Stimulated activated CD4-positive, alpha-beta T cell treated with anti-CD3 and anti-CD28 coated beads, Interleukin-15, amount 100 ng/mL, for 48 hours (primary cell): ENCODE measurements at regions not wholly inside any gene's neighbourhood (a gene's known extent, or its start where the extent isn't known, plus 50 kb on each side); places are given as distances from the start of the nearest gene placed in this dataset.
"Not testable (repeated sequence)": the region's sequence is repeated elsewhere in the genome, so short reads cannot be mapped to it uniquely, and the experiment has no call there.

ENCODE experiments used
- DNase-seq, 2 donors: peaks; one replicate each; pipeline ENCODE4 v3.0.0-alpha.2; 2020; ENCODE audit warnings: low read depth in 2 of 2

DNA sequence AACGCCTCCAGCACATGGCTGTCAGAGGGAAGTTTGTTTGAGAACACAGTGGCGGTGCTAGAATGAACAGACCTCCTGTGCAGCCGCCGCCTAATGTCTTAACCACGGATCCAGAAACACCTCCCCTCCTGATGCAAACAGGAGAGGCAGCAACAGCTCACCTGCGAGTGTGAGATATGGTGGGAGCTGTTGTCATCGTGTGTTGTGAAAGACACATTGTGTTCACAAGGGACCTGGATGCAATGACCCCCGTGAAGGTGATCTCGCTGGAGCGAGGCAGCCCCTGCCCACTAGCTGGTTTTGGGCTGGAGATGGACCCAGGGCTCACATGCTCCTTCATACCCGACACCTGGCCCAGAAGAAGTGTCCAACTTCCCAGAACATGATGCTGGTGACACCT is 315.3 kb upstream of the C1orf174 start:
- no peak for DNase-seq

DNA sequence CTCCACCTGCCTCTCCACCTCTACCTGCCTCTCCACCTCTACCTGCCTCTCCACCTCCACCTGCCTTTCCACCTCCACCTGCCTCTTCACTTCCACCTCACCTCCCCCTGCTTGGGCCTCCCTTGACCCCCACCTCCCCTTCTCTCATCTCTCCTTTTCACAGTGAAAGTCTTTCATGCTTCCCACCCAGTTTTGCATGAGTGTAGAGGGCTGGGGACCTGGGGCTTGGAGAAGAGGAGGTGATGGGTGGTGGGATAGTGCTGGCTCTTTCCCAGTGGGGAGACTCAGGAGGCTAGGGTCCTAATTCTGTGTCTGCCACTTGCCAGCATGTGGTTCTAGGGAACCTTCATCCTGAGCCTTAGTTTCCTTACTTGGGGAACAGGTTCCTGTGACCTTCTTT is 316.2 kb upstream of the C1orf174 start:
- no peak for DNase-seq

DNA sequence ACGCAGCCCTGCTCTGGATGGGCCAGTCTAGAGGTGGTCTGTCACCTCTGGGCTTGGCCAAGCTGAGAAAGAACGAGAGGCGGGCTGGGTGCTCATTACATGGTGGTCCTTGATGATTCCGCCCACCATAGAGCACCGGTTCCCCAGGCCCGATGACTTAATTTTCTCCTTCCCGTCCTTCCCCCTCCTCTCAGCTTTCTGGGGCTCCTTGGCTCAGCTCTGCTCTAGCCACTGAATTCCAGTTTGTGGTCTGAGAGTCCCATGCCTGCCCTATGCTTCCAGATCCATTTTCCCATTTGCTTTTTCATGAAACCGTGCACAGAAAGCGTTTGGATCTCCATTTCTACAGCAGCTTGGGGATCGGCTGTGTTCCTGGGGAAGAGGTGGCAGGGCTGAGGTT is 318.5 kb upstream of the C1orf174 start:
- no peak for DNase-seq

DNA sequence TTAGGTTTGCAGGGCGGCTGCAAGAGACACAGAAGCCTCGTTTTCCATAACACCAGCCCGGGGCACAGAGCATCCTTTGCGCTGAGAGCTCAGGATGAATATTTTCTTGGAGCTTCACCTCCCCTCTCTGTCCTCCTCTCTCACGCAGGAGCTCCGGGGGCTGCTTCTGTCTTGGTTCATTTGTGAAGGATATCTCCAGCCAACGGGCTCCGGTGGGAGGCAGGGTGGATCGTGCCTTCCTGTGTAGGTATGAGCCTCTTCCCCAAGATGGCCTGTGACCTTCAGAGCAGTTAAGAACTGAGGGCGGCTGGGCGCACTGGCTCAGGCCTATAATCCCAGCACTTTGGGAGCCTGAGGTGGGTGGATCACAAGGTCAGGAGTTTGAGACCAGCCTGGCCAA is 319.0 kb upstream of the C1orf174 start:
- no peak for DNase-seq

DNA sequence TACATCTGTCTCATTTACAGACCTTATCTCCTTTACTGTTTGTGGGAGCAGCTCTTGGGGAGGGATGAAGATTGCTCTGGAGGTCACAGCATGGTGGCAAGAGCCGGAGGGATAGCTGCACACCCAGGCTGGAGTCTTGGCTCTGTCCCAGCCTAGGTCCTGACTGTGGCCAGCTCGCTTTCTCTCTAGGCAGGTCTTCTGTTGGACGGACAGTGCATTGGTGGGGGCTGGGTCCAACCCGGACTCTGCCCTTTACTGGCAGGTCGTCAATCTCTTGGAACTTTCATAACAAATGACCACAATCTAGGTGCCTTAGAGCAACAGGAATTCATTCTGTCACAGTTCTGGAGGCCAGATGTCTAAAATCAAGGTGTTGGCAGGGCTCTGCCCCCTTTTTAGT is 319.8 kb upstream of the C1orf174 start:
- DNase-seq = no peak

DNA sequence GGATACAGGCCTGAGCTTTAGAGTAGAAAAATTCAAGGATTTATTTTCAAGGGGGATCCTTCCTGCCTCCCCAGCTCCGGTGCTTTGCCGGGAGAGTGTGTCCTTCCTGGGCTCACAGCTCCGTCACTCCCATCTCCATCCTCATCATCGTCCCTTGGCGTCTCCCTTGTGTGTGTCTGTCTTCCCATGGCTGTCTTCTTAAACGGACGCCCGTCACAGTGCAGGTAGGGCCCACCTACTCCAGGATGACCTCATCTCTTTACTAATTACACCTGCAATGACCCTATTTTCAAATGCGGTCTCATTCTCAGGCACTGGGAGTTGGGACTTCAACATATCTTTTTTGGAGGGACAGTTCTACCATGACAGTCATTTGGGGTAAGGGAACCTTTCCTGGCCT is 320.3 kb upstream of the C1orf174 start:
- DNase-seq = no peak

DNA sequence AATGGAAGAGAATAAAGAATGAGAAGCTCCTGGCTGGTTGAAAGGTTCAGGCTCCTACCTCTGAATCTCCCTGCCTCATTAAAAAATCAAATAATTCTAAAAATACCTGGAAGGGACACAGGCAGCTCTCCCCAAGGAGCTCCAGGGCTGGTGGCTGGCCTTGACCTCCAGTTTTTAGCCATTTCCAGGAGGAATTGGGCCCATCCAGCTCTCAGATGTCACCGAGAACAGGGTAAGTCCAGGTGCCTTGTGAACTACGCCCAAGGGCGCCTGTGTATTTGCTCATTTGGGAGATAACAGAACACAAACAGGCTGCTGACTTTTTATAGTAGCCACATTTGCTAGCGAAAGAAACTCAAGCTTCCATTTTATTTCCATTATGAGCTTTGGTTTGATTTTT is 321.0 kb upstream of the C1orf174 start:
- DNase-seq = no peak

DNA sequence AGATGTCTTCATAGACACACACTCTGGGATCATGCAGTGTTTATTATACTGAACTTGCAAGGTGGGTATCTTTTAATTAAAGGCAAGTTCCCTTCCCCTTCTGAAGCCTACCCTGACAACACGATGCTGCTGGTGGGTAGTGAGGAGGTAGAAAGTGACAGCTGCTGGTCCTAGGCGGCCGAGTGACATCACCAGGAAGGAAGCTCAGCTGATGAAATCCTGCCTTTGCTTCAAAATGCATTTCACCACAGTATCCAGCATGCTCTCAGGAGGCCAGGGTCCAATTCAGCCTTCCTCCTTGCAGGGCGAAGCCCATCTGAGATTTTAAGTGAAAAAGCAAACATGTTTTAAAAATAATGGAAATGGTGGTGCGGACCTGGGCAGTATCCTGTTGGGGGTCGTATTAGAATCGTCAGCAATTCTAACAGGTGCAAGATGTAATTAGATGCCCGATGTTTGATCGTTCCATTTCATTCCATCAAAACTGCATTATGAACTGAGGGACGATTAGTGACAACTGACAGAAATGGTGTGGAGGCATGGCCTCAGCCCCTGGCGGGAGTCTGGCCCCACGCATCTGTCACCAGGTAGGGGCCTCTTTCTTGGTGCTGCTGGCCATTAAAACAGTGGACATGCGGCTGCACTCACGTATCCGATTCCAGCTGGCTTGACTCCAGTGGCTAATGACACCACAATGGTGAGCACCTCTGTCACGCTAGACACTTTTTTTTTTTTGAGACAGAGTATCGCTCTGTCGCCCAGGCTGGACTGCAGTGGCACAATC is 324.8 kb upstream of the C1orf174 start:
- DNase-seq = no peak

DNA sequence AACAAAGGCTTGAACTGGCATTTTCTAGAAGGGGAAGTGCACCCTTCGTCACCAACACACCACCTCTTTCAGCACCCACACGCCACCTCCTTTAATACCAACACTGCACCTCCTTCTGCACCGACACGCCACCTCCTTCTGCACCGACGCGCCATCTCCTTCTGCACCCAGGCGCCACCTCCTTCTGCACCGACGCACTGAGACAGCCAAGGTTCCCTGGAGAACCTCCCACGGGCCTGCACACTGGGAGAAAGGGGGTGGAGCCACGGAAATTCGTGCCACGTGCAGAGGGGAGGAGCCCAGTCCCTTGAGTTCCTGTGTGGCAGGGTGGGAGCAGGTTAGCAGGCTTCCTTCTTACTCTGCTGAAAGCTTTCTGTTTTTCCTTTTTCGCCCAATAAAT is 327.9 kb upstream of the C1orf174 start:
- no peak for DNase-seq

DNA sequence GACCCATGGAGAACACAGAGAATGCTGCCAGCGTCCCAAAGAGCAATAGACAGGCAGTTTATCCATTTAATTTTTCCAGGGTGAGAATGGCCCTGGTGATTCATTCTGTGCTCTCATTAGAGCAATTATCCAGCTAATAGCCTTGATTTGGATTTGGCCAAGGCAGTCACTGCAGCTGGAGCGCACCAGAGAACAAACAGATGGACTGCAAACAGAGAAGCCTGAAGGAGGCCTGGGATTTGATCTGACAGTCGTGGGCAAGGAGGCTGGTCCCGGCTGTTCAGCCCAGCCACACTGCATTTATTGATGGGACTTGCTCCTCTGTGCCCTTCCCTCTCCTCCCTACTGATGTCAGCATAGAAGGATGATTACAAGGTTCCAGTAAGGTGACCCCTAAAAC is 353.9 kb upstream of the C1orf174 start:
- no peak for DNase-seq

DNA sequence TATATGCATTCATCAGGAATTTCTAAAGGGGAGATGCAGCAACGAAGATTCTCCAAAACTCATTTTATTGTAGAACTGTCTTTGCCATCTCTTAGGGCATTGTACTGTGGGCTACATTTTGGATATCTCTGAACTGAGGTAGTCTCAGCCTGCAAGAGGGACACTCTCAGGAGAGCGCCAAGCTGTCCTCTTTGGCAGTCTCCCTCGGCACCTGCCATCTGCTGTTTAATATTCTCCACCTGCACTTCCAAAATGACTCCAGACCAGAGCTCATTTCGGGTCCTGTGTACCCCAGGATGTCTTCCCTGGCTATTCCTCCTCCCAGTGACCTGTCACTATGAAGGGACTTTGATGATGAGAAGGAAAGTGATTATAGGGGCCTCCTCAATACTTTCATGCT is 356.3 kb upstream of the C1orf174 start:
- DNase-seq = no peak

DNA sequence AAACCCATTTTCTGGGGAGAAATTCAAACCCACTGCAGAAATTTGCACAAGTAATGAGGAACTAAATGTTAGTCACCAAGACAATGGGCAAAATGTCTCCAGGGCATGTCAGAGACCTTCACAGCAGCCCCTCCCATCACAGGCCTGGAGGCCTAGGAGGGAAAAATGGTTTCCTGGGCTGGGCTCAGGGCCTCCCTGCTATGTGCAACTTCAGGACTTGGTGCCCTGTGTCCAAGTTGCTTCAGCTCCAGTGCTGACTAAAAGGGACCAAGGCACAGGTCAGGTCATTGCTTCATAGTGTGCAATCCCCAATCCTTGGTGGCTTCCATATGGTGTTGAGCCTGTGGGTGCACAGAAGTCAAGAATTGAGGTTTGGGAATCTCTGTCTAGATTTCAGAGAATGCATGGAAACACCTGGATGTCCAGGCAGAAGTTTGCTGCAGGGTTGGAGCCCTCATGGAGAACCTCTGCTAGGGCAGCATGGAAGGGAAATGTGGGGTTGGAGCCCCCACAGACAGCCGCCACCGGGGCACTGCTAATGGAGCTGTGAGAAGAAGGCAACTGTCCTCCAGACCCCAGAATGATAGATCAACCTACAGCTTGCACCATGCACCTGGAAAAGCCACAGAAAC is 358.2 kb upstream of the C1orf174 start:
- DNase-seq = not testable (repeated sequence)

DNA sequence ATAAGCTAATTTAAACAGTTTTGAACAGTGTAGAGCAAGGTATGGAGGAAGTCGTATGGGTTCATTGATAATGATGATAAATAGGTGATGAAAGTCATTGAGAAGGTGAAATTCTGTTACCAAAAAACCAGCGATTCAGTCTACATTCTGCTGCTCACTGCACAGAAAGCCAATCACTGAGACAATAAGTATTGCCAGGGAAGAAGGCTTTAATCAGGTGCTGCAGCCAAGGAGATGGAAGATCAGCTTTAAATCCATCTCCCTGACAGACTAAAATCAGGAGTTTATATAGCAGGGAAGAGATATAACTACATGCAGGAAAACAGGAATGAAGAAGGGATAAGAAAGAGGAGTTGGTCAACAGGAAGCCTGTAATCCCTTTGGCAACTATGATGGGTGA is 361.3 kb upstream of the C1orf174 start:
- no peak for DNase-seq

DNA sequence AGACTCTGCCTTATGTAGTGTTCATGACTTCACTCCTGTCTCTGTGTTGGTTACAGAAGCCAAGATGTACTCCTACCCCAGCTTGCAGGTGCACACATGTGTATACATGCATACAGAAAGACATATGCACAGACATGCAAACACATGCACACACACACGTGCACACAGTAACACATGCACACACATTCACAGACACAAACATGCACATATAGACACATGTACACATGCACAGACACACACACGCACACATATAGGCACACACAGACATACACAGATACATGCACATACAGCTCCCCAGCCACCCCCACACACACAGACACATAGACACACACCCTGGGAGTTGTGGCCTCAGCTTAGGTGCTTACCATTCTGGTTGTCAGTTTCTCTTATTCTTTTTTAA is 362.6 kb upstream of the C1orf174 start:
- no peak for DNase-seq

DNA sequence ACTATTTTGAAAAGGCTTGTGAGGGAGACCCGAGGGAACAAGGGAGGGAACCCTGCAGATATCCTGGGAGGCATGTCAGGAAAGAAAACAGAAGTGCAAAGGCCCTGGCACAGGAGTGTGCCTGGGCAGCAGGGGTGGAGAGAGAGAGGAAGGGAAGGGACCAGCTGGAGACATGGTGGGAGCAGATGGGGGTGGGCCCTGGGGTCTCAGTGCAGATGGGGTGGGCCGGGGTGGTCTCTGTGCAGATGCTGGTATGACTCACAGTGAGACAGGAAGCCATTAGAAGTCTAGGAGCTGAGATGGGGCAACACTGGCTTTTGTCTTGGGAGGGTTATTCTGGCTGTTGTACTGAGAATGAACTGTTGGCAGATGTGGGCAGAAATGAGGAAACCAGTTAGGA is 363.6 kb upstream of the C1orf174 start:
- no peak for DNase-seq

DNA sequence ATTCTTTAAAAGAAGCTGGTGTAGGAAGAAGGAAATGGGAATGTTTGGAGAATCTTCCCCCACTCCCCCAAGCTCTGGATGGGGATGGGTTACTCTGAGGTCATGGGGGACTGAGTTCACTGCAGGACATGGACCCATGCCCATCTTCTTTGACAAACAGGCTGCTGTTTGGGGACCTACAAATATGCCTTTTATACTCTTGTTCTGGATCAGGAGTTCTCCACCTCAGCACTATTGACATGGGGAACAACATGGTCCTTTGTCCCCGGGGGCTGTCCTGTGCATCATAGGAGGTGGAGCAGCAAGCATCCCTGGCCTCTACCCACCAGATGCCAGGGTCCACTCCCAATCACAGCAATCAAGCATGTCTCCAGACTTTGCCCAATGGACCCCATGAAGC is 365.8 kb upstream of the C1orf174 start:
- no peak for DNase-seq

DNA sequence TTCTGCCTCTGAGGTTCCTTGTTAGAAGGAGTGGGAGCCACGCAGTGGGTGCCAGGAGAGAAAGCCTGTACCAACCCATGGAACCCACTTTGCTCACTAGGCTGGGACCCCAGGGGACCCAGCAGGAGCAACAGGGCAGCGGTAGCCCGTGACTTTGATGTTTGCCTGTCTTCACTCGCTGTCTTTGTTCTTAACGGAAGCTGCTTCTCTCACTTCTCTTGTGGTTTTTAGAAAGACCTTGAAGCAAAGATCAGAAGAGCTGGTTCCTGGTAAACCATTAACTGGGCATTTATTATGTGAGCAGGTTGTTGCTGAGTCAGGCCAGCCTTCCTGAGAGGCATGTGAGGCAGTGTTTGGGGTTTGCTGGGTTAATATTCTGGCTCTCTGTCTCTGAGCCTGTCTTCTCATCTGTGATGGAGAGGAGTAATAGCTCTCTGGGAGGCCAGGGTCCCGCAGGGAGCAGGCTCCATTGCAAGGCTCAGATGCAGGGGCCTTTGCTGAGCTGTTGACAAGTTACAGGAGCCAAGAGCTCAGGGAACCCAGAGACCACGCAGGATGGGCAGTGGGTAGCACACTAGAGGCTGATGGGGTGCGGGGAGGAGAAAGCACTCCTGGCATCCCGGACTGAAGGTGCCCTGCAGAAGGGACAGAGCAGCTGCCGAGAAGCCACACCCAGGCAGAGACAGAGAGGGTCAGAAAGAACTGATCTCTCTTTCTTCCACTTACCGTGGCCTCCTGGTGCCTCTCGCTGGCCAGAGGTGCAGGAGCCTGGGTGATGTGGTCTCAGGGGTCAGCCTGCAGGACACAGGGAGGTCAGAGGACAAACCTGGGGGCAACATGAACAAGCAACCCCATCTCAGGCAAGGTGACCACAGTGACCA is 367.5 kb upstream of the C1orf174 start:
- no peak for DNase-seq

DNA sequence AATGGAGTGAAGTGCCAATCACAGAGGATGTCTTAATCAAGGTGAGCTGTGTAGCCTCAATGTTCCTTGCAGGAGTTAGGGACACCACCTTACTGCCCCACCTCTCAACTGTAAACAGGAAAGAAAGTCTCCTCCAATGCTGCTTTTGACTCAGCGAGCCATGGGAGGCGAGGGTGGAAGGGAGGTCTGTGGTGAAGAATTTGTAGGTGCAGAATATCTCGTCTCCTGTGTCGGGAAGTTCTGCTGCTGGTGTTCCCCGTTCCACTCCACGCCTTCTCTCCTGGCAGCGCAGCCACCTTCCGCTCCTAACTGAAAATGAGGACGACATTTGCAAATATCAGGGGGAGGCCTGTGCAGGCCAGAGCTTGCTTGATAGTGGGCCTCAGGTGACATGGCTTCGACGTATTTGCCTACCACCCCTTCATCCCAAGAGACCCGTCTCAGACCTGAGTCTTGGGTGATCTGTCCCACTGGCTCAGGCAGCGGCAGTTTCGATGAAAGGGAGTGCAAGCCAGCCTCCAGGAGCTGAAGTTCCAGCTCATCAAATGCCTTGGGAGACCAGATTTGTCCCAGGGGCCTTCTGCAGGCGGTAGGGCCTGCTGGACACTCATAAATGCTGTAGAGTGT is 368.3 kb upstream of the C1orf174 start:
- DNase-seq = no peak

DNA sequence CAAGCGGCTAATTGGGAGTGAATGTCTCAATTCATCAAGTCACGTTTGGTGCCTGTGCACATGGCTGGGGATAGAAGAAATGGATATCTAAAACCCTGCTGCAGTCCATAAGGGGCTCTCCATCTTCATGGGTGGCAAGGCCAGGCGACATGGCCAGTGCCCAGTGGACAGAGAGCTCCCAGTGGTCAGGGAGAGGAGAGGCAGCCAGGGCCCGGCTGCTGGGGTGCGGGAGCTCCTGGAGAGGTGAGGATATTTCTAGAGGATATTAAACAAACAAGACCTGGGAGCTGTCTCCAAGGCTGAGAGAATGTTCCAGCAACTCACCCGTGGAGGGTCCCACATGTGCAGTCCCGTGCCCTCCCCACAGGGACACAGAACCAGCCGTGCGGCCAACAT is 368.8 kb upstream of the C1orf174 start:
- no peak for DNase-seq

DNA sequence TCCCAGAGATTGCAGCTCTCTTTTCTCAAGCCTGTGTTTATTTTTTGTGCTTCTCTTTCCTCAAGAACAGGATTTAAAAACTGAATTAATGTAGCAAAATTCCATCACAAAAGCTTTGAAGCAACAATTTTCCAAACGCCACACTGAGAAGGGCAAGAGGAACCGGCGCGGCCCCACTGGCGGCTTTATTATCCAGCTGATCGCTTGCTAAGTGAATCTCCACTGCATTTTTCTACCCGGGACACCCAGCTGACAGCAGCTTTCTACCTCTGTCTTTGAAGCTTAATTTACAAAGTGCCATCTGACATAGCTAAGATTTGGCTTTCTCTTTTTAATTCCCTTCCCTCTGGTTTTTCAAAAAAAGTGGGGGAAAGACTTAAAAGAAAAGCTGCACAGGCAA is 369.3 kb upstream of the C1orf174 start:
- DNase-seq = no peak

DNA sequence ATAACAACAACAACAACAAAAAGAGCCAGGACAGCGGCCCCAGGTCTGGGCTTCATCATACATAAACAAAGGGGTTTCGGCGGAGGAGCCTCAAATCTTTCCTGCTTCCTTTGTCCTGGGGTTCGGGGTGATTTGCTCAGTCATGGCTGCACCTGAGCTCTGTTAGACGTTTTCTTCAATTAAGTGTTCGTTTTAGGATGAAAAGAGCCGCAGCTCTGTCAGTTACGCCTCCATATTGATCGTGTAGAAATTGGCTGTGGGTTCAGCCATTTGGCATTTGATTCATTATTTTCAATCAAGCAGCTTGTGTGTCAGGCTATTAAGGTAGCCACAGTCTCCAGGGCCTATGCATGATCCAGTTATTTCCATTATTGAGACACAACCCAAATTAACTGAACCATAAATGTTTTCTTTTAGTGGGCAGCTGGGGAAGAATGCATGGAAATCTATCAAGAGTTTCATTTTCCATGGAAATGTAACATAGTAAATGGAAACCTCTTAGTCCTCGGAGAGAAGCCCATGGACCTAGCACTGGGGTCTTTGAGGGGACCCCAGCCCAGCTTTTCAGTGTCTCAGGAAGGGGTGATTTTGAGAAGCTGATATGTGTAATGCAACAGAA is 370.0 kb upstream of the C1orf174 start:
- no peak for DNase-seq
